IPS-15b (cell line): ENCODE measurements at regions not wholly inside any gene's neighbourhood (a gene's known extent, or its start where the extent isn't known, plus 50 kb on each side); places are given as distances from the start of the nearest gene placed in this dataset.
"Not testable (repeated sequence)": the region's sequence is repeated elsewhere in the genome, so short reads cannot be mapped to it uniquely, and the experiment has no call there.

ENCODE experiments used
- H3K27me3 ChIP-seq: one replicate; pipeline ENCODE4 v1.6.1; 2013; ENCODE audit warnings: low read length; ENCODE audit not compliant: control insufficient read depth, insufficient read depth
- H3K36me3 ChIP-seq: one replicate; pipeline ENCODE4 v1.6.1; 2013; ENCODE audit warnings: low read length; ENCODE audit not compliant: control insufficient read depth, insufficient read depth
- H3K4me1 ChIP-seq: one replicate; pipeline ENCODE4 v1.6.1; 2013; ENCODE audit warnings: mild to moderate bottlenecking, low read length; ENCODE audit not compliant: control insufficient read depth, insufficient read depth
- H3K4me3 ChIP-seq: one replicate; pipeline ENCODE4 v1.5.1; 2013; ENCODE audit warnings: low read depth, low read length
- H3K9ac ChIP-seq: one replicate; pipeline ENCODE4 v1.6.1; 2013; ENCODE audit warnings: low read depth, mild to moderate bottlenecking, low read length
- H3K9me3 ChIP-seq: one replicate; pipeline ENCODE4 v1.6.1; 2013; ENCODE audit warnings: mild to moderate bottlenecking, low read length; ENCODE audit not compliant: control insufficient read depth, insufficient read depth

DNA sequence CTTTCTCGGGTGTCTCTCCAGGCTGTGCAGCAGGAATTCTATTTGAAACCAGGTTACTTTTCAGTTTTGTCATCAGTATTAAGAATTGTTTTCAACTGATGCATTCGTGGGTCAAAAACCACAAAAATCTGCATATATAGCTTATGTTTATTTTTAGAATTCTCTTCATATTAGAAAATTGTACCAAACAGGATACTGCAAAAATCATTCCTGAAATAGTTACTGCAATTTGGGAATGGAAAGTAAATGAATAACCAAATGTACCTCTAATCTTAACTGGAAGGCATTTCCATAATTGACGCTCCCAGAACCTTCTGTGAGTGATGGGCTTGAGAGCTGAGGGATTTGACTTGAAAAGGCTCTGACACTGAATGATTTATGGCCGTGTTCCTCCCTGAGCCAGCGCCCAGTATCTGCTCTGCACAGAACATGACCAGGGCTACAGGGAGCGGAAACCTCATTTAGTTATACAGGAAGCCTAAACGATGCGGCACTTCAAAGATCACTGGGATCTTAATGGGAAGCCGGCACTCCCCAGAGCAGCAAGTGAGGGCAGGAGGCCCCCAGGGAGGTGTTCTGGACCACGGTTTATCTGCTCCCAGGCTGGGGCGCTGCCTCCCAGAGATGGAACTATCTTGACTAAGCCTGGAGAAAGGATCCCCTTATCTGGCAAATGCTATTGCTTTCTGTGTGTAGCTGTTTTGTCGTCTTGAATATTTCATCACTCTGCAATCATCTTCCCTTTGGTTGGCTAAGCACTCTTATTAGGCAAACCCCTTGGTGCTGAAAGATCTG lies 446.0 kb downstream of the QKI start:
- Histone ChIP-seq H3K9me3 (no peaks in the 10 kb centered on the region), H3K27me3 (no peaks in the 10 kb centered on the region), H3K4me3 (no peak overlapping the region), H3K4me1 (no peaks in the 10 kb centered on the region), H3K36me3 (no peaks in the 10 kb centered on the region), H3K9ac (no peak overlapping the region)

DNA sequence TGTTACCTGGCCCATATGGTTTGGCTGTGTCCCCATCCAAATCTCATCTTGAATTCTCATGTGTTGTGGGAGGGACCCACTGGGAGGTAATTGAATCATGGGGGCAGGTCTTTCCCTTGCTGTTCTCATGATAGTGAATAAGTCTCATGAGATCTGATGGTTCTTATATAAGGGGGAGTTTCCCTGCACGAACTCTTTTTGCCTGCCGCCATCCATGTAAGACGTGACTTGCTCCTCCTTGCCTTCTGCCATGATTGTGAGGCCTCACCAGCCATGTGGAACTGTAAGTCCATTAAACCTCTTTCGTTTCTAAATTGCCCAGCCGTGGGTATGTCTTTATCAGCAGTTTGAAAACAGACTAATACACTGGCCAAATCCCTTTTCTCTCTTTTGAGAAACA lies 444.4 kb downstream of the QKI start:
- H3K27me3 ChIP-seq, H3K9ac ChIP-seq, H3K36me3 ChIP-seq: not testable (repeated sequence)

DNA sequence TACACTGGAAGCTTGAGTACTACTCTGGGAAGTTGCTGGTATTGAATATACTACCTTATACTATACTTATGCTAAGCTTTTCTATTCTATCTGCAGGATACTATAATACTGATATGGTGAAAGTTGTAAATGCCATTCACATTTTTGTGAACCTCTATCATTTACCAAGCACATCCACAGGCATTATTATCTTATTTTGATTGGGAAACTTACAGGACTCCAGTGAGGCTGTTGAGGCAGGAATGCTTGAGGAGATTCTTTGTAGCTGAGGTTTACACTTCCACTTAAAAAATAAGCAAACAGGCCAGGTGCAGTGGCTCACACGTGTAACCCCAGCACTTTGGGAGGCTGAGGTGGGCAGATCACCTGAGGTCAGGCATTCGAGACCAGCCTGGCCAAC lies 442.9 kb downstream of the QKI start:
- Histone ChIP-seq H3K9me3 (no peaks in the 10 kb centered on the region), H3K9ac (no peak overlapping the region), H3K4me3 (no peak overlapping the region), H3K4me1 (no peaks in the 10 kb centered on the region), H3K36me3 (no peaks in the 10 kb centered on the region), H3K27me3 (no peaks in the 10 kb centered on the region)

More for the DNA sequence above, 444.4 kb downstream of the QKI start:
- H3K9me3 ChIP-seq, H3K4me1 ChIP-seq, H3K4me3 ChIP-seq: not testable (repeated sequence)

DNA sequence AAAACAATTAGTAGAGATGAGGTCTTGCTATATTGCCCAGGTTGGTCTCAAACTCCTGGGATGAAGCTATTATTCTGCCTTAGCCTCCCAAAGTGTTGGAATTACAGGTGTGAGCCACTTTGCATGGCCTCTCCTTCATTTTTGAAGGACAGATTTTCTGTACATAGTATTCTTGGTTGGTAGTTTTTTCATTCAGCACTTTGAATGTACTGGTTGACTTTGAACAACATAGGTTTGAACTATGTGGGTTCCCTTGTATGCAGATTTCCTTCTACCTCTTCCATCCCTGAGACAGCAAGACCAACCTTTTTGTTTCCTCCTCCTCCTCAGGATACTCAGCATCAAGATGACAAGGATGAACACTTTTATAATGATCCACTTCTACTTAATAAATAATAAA lies 436.4 kb downstream of the QKI start:
- H3K9me3 ChIP-seq, result no peaks in the 10 kb centered on the region
- H3K4me3 ChIP-seq, result no peak overlapping the region
- H3K27me3 ChIP-seq, result no peaks in the 10 kb centered on the region
- H3K4me1 ChIP-seq, result no peaks in the 10 kb centered on the region
- no peaks in the 10 kb centered on the region for H3K36me3 ChIP-seq
- no peak overlapping the region for H3K9ac ChIP-seq

DNA sequence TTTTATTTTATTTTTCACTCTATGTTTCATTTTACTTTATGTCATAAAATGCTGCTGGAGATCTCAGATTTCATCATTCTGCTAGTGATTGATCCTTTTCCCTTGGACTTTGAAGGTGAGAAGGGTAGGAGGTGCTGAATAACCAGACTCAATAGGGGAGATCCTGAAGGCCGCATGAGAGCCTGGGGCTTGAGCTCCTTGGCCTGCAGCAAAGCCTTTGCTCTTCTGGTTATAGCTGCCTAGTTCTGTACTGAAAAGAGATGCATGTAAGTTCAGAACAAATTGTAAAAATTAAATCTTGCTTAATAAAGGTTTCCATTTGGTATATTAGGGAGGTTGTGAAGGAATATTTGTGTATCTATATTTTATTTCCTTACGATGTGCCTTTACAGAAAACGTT lies 430.2 kb downstream of the QKI start:
- no peak overlapping the region for H3K4me3 ChIP-seq
- H3K4me1 ChIP-seq, result no peaks in the 10 kb centered on the region
- H3K9ac ChIP-seq, result no peak overlapping the region
- peaks cover 4% of the 10 kb centered on the region for H3K9me3 ChIP-seq
- no peaks in the 10 kb centered on the region for H3K36me3 ChIP-seq
- no peaks in the 10 kb centered on the region for H3K27me3 ChIP-seq

DNA sequence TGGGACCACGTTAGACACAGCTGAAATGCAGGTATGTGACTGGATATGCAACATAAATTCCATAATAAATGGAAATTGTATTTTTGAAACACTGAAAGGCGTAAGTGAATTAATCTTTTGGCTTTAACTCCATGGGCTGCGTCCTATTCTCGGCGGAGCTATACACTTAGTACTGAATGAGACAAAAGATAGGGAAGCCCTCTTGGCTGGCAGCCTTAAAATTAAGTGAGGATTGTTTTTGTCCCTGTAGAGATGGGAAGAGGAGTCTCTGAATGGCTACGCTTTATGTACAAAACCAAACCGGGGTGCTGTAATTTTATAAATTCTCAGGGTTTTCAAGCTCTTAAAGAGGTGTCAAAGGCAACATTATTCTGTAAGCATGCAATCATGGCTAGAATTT lies 429.8 kb downstream of the QKI start:
- no peaks in the 10 kb centered on the region for H3K36me3 ChIP-seq
- no peak overlapping the region for H3K9ac ChIP-seq
- H3K4me3 ChIP-seq, result no peak overlapping the region
- no peaks in the 10 kb centered on the region for H3K27me3 ChIP-seq
- no peaks in the 10 kb centered on the region for H3K4me1 ChIP-seq
- H3K9me3 ChIP-seq, result peaks cover 4% of the 10 kb centered on the region

DNA sequence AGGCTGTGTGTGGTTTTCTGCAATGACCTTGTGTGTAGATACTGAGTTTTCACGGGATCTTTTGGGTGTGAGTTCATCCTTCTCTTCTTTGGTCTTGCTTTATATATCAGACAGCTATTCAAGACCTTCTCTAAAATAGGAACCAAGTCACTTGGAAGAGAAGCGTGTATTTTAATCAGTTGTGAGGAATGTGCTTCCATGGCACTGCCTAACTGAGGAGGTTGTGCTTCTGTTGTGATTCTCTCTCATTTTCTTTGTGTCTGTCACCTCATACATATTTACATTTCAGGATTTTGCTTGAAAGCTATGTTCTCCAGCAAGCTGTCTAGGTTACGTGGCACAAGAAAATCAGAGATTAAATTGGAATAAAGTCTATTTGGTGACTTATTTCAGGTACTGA lies 428.7 kb downstream of the QKI start:
- H3K36me3 ChIP-seq, result no peaks in the 10 kb centered on the region
- H3K9ac ChIP-seq, result no peak overlapping the region
- no peak overlapping the region for H3K4me3 ChIP-seq
- no peaks in the 10 kb centered on the region for H3K27me3 ChIP-seq
- H3K9me3 ChIP-seq, result peaks cover 4% of the 10 kb centered on the region
- no peaks in the 10 kb centered on the region for H3K4me1 ChIP-seq

DNA sequence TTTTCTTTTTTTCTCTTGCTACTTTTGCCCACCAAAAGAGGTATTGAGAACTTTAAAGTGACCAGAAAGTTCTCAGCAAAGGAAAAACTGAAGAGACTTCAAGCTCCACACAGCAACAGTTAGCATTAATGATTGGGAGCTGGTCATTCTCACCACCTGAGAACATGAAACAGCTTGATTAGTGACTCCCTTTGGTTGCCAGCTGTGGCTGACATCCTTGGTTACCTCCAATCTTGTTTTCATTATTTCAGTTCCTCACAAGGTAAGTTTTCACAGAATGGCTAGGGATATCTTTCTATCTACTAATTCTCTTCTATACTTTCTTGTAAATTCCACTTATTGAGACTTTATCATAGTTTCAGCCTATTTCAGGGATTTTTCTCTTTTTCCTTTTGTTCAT lies 427.9 kb downstream of the QKI start:
- Histone ChIP-seq H3K4me3 (no peak overlapping the region), H3K4me1 (peaks cover 4% of the 10 kb centered on the region), H3K36me3 (no peaks in the 10 kb centered on the region), H3K9me3 (peaks cover 4% of the 10 kb centered on the region), H3K9ac (no peak overlapping the region), H3K27me3 (no peaks in the 10 kb centered on the region)

DNA sequence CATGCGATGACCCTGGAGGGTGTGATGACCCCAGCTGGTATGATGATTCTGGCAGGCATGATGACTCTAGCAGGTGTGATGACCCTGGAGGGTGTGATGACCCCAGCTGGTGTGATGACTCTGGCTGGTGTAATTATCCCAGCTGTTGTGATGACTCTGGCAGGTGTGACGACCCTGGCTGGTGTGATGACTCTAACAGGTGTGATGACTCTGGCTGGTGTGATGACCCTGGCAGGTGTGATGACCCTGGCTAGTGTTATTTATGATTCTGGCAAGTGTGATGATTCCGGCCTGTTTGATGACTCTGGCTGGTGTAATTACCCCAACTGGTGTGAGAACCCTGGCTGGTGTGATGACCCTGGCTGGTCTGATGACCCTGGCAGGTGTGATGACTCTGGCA lies 427.2 kb downstream of the QKI start:
- H3K27me3 ChIP-seq, result no peaks in the 10 kb centered on the region
- H3K9me3 ChIP-seq, result peaks cover 4% of the 10 kb centered on the region
- no peak overlapping the region for H3K4me3 ChIP-seq
- H3K36me3 ChIP-seq, result no peaks in the 10 kb centered on the region
- no peak overlapping the region for H3K9ac ChIP-seq
- peaks cover 4% of the 10 kb centered on the region for H3K4me1 ChIP-seq

DNA sequence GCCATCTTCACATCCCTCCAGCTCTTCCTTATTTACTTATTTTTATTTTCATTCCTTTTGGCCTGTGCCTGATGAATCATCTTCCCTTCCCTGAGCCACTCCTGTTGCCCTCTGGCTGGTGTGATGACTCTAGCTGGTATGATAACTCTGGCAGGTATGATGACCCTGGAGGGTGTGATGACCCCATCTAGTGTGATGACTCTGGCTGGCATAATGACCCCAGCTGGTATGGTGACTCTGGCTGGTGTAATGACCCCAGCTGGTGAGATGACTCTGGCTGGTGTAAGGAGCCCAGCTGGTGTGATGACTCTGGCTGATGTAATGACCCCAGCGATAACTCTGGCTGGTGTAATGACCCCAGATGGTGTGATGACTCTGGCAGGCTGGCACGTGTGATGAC lies 426.8 kb downstream of the QKI start:
- H3K9me3 ChIP-seq, result peaks cover 4% of the 10 kb centered on the region
- no peak overlapping the region for H3K9ac ChIP-seq
- H3K27me3 ChIP-seq, result no peaks in the 10 kb centered on the region
- no peak overlapping the region for H3K4me3 ChIP-seq
- no peaks in the 10 kb centered on the region for H3K36me3 ChIP-seq
- H3K4me1 ChIP-seq, result peaks cover 4% of the 10 kb centered on the region

DNA sequence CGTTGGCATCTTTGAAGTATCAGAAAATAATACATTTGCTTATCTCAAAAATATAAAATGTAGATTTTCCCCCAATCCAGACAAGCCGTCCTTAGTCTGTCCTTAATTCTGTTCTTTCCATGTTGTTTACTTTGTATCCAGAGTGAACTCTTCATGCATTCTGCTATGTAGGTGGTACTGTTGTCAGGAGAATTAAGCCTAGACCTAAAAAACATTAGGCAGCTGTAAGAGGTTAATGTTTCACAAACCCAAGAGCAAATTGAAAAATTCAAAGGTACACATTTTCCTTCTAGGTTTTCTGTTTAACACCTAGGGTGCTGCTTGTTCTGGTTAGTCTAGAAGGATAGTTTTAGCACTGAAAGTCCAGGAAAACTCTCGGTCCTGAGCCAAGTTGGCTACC lies 426.4 kb downstream of the QKI start:
- peaks cover 4% of the 10 kb centered on the region for H3K4me1 ChIP-seq
- no peaks in the 10 kb centered on the region for H3K27me3 ChIP-seq
- H3K9ac ChIP-seq, result no peak overlapping the region
- H3K36me3 ChIP-seq, result no peaks in the 10 kb centered on the region
- H3K4me3 ChIP-seq, result no peak overlapping the region
- peaks cover 4% of the 10 kb centered on the region for H3K9me3 ChIP-seq

DNA sequence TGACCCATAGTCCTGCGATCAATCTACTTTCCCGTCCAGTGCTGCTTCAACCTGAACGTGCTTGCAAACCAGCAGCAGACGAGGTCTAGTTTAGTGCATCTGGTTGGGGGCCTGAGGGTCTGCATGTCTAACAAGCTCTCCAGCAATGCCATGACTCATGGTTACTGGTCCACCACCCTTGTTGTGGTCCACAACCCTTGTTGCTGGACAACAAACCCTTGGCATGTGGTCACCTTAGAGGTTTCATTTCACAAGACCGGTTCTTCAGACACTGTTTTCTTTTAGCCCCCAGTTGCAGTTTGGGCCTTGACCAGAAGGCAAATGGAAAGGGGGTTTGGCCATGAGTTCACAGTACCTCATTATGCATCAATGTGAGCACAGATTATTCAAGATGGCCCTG lies 424.8 kb downstream of the QKI start:
- H3K4me1 ChIP-seq, result peaks cover 4% of the 10 kb centered on the region
- no peak overlapping the region for H3K4me3 ChIP-seq
- peaks cover 4% of the 10 kb centered on the region for H3K9me3 ChIP-seq
- H3K36me3 ChIP-seq, result no peaks in the 10 kb centered on the region
- H3K27me3 ChIP-seq, result no peaks in the 10 kb centered on the region
- no peak overlapping the region for H3K9ac ChIP-seq
